OCI-LY7 (cell line): ENCODE measurements at regions not wholly inside any gene's neighbourhood (a gene's known extent, or its start where the extent isn't known, plus 50 kb on each side); places are given as distances from the start of the nearest gene placed in this dataset.

Experiments used
- BruUV-seq: library from RNA; stranded (reverse); fragments of 400-500 nt; replicated peaks from 2 replicates; lab custom pipeline; 2021; lab: Mats Ljungman, UMichigan
- CTCF ChIA-PET: fragments of 300-600 bp; sonication (Branson Sonifier 250); formaldehyde crosslinking; loops from one replicate; lab custom pipeline; 2022; ENCODE audit warnings: antibody characterized with exemption; ENCODE audit not compliant: unreplicated experiment; lab: Charles Lee
- POLR2A ChIA-PET: fragments of 300-600 bp; sonication (Branson Sonifier 250); formaldehyde crosslinking; loops from one replicate; lab custom pipeline; 2022; ENCODE audit warnings: antibody characterized with exemption; lab: Charles Lee
- DNase-seq: peaks from one replicate; pipeline ENCODE4 v3.0.0-alpha.2; 2015; ENCODE audit warnings: low spot score
- H2AFZ ChIP-seq: fragments of 200-600 bp; sonication (generic), shearing (Covaris generic); 2 replicates; pipeline ENCODE4 v1.6.1; 2014; ENCODE audit warnings: mild to moderate bottlenecking, antibody characterized with exemption, low read length, moderate library complexity
- H3K27ac ChIP-seq: fragments of 200-600 bp; sonication (generic); 2 replicates; pipeline ENCODE4 v1.5.1; 2014; ENCODE audit warnings: mixed run types, low read depth, mild to moderate bottlenecking, moderate library complexity, low read length, inconsistent platforms; ENCODE audit not compliant: poor library complexity, severe bottlenecking
- H3K36me3 ChIP-seq: fragments of 200-600 bp; sonication (generic); 2 replicates; pipeline ENCODE4 v1.6.1; 2014; ENCODE audit warnings: mild to moderate bottlenecking, antibody characterized with exemption, low read length, moderate library complexity, mixed read lengths; ENCODE audit not compliant: insufficient read depth
- H3K4me1 ChIP-seq: fragments of 200-600 bp; sonication (generic); 2 replicates; pipeline ENCODE4 v1.5.1; 2014; ENCODE audit warnings: mild to moderate bottlenecking, low read length; ENCODE audit not compliant: insufficient read depth, poor library complexity, severe bottlenecking
- H3K4me2 ChIP-seq: fragments of 200-600 bp; sonication (generic); 2 replicates; pipeline ENCODE4 v1.6.1; 2014; ENCODE audit warnings: mild to moderate bottlenecking, low read length
- H3K4me3 ChIP-seq: fragments of 200-600 bp; sonication (generic); 2 replicates; pipeline ENCODE4 v1.5.1; 2014; ENCODE audit warnings: mild to moderate bottlenecking, low read depth, low read length; ENCODE audit not compliant: poor library complexity, severe bottlenecking
- H3K79me2 ChIP-seq: fragments of 200-600 bp; sonication (generic); 2 replicates; pipeline ENCODE4 v1.6.1; 2016; ENCODE audit warnings: low read depth, mild to moderate bottlenecking, low read length, moderate library complexity, mixed read lengths; ENCODE audit not compliant: insufficient read depth
- H3K9me2 ChIP-seq: fragments of 200-600 bp; sonication (generic); 2 replicates; pipeline ENCODE4 v1.6.1; 2016; ENCODE audit warnings: mild to moderate bottlenecking, low read length, mixed read lengths; ENCODE audit not compliant: insufficient read depth
- H3K9me3 ChIP-seq: fragments of 200-600 bp; sonication (generic); 2 replicates; pipeline ENCODE4 v1.6.1; 2014; ENCODE audit warnings: mild to moderate bottlenecking, mixed run types, low read length, mixed read lengths
- H4K20me1 ChIP-seq: fragments of 200-600 bp; sonication (generic); 2 replicates; pipeline ENCODE4 v1.6.1; 2014; ENCODE audit warnings: mild to moderate bottlenecking, antibody characterized with exemption, low read length, moderate library complexity, mixed read lengths; ENCODE audit not compliant: insufficient read depth
- EZH2phosphoT487 ChIP-seq: fragments of 200-600 bp; sonication (generic); IDR thresholded peaks from 2 replicates; pipeline ENCODE4 v1.6.1; 2018; ENCODE audit warnings: low read depth, borderline replicate concordance, mild to moderate bottlenecking, mixed run types, antibody characterized with exemption, low read length, moderate library complexity, mixed read lengths
- intact Hi-C: fragments of 100-400 bp; cut with micrococcal nuclease; formaldehyde crosslinking; loops from one replicate; pipeline ENCODE4 v1.10.0; 2022; ENCODE audit not compliant: unreplicated experiment
- TF ChIP-seq, protein P1 (sequence below): fragments of 200-600 bp; sonication (generic); conservative IDR thresholded peaks from 2 replicates; pipeline ENCODE4 v1.5.1; 2014; ENCODE audit warnings: mild to moderate bottlenecking, antibody characterized with exemption, low read length, moderate library complexity, mixed read lengths

DNA sequence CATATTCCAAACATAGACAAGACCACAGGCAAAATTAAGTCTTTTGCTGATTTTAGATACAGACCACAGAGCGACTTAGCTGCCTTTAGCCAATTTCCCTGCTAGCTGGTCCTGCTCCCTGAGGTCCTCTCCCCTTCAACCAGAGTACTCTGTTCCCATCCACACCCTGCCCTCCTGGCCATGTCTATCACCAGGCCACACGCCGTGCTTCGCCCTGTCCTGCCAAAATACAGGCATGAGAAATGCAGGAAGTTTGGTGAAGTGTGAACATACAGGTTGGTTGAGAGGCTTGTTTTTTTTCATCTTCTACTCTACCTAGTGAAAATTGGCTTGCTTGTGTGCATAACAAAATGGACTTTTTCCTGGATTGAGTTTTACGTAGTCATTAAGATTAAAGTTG lies 226.2 kb upstream of the TENM3 start:
- no peak for DNase-seq

DNA sequence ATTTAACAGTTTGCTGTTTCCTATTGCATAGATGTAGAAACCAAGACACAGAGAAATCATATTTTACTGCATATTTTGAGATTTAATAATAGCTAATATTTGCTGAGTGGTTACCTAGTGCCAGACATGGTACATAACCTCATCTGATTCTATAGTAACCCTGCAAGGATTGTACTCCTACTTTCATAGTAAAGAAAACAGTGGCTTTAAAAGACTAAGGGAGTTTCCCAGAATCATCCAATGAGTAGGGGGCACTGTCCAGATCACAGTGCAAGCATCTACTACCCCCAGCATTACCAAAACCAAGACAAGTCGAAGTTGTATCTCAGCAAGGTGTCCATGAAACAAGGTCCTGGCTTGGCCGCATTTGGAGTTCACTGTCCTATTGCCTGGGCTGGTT lies 224.5 kb upstream of the TENM3 start:
- H3K9me3 ChIP-seq: no peaks in the 10 kb centered on the region
- no peaks in the 10 kb centered on the region for H3K36me3 ChIP-seq
- no peaks in the 10 kb centered on the region for H3K9me2 ChIP-seq
- DNase-seq: no peak
- intact Hi-C loops: no loop called here
- no peak overlapping the region for H2AFZ ChIP-seq
- H3K79me2 ChIP-seq: no peaks in the 10 kb centered on the region
- TF ChIP-seq EZH2phosphoT487: no peak
- TF ChIP-seq, protein P1, sequence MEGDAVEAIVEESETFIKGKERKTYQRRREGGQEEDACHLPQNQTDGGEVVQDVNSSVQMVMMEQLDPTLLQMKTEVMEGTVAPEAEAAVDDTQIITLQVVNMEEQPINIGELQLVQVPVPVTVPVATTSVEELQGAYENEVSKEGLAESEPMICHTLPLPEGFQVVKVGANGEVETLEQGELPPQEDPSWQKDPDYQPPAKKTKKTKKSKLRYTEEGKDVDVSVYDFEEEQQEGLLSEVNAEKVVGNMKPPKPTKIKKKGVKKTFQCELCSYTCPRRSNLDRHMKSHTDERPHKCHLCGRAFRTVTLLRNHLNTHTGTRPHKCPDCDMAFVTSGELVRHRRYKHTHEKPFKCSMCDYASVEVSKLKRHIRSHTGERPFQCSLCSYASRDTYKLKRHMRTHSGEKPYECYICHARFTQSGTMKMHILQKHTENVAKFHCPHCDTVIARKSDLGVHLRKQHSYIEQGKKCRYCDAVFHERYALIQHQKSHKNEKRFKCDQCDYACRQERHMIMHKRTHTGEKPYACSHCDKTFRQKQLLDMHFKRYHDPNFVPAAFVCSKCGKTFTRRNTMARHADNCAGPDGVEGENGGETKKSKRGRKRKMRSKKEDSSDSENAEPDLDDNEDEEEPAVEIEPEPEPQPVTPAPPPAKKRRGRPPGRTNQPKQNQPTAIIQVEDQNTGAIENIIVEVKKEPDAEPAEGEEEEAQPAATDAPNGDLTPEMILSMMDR: no peak
- no peak overlapping the region for H3K4me3 ChIP-seq
- no TSS peak for BruUV-seq
- no peaks in the 10 kb centered on the region for H3K4me1 ChIP-seq
- ChIA-PET POLR2A (no interaction called here), CTCF (no interaction called here)
- H3K27ac ChIP-seq: no peak overlapping the region
- H3K4me2 ChIP-seq: no peak overlapping the region
- no peaks in the 10 kb centered on the region for H4K20me1 ChIP-seq

More for the DNA sequence above, 226.2 kb upstream of the TENM3 start:
- intact Hi-C loops: no loop called here
- no peak overlapping the region for H3K27ac ChIP-seq
- BruUV-seq: no TSS peak
- H3K79me2 ChIP-seq: no peaks in the 10 kb centered on the region
- no peak overlapping the region for H3K4me2 ChIP-seq
- H3K4me1 ChIP-seq: no peaks in the 10 kb centered on the region
- no peaks in the 10 kb centered on the region for H3K9me3 ChIP-seq
- no peaks in the 10 kb centered on the region for H3K36me3 ChIP-seq
- CTCF ChIA-PET: no interaction called here
- H3K4me3 ChIP-seq: no peak overlapping the region
- no peak overlapping the region for H2AFZ ChIP-seq
- H3K9me2 ChIP-seq: no peaks in the 10 kb centered on the region
- TF ChIP-seq, protein P1: no peak
- TF ChIP-seq EZH2phosphoT487: no peak
- H4K20me1 ChIP-seq: no peaks in the 10 kb centered on the region
- POLR2A ChIA-PET: no interaction called here

DNA sequence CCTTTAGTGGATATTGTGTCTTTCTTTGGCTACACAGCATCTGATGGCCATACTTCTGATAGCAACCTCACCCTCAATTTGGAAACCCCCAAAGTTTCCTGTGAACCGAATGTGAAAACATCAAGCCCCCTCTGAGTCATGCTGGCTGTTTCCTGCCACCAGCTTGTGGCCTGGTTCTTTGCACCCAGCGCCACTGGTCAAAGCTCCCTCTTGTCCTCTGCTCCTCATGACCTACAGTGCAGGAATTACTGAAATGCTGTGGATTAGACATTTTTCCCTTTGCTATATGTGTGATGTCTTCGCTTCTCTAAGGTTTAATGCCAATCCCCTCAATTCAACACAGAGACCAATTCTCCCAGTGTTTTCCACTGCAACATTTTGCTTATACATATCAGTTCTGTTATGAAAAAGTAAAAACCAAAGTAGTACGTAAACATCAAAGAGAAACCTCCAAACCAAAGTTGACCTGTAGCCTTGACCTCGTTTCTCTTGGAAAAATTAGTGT lies 224.0 kb upstream of the TENM3 start:
- H2AFZ ChIP-seq: no peak overlapping the region
- H3K4me2 ChIP-seq: no peak overlapping the region
- TF ChIP-seq, protein P1: no peak
- no peak for TF ChIP-seq EZH2phosphoT487
- ChIA-PET POLR2A (no interaction called here), CTCF (no interaction called here)
- H3K36me3 ChIP-seq: no peaks in the 10 kb centered on the region
- H3K4me3 ChIP-seq: no peak overlapping the region
- H3K9me3 ChIP-seq: no peaks in the 10 kb centered on the region
- BruUV-seq: no TSS peak
- H3K9me2 ChIP-seq: no peaks in the 10 kb centered on the region
- H3K4me1 ChIP-seq: no peaks in the 10 kb centered on the region
- no peak overlapping the region for H3K27ac ChIP-seq
- H3K79me2 ChIP-seq: no peaks in the 10 kb centered on the region
- intact Hi-C loops: no loop called here
- no peaks in the 10 kb centered on the region for H4K20me1 ChIP-seq
- no peak for DNase-seq
